ENCODE measurements at regions not wholly inside any gene's neighbourhood (a gene's known extent, or its start where the extent isn't known, plus 50 kb on each side); places are given as distances from the start of the nearest gene placed in this dataset.

DNA sequence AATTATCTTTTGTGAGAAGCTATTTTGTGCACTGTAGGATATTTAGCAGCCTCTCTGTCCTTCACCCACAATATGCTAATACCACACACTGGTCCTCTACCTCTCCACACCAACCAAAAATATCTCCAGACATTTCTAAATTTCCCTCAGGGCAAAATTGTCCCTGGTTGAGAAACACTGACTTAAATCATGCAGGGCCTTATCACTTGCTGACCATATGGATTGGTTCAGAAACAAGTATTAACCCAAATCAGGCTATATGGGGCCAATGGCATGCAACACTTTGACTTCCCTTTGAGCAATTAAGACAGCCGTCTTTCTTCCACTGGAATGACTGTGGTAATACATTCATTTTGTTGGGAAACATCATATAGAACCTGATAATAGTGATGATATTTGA is 251.1 kb downstream of the CNTN3 start:
- TF ChIP-seq, protein P1, sequence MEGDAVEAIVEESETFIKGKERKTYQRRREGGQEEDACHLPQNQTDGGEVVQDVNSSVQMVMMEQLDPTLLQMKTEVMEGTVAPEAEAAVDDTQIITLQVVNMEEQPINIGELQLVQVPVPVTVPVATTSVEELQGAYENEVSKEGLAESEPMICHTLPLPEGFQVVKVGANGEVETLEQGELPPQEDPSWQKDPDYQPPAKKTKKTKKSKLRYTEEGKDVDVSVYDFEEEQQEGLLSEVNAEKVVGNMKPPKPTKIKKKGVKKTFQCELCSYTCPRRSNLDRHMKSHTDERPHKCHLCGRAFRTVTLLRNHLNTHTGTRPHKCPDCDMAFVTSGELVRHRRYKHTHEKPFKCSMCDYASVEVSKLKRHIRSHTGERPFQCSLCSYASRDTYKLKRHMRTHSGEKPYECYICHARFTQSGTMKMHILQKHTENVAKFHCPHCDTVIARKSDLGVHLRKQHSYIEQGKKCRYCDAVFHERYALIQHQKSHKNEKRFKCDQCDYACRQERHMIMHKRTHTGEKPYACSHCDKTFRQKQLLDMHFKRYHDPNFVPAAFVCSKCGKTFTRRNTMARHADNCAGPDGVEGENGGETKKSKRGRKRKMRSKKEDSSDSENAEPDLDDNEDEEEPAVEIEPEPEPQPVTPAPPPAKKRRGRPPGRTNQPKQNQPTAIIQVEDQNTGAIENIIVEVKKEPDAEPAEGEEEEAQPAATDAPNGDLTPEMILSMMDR (IDR thresholded peaks at IDR 0.05) = no peak
- TF ChIP-seq POLR2A (IDR thresholded peaks at IDR 0.05) = no peak

Data from Peyer's patch (tissue), 4 donors.